ENCODE measurements at regions not wholly inside any gene's neighbourhood (a gene's known extent, or its start where the extent isn't known, plus 50 kb on each side); places are given as distances from the start of the nearest gene placed in this dataset.

DNA sequence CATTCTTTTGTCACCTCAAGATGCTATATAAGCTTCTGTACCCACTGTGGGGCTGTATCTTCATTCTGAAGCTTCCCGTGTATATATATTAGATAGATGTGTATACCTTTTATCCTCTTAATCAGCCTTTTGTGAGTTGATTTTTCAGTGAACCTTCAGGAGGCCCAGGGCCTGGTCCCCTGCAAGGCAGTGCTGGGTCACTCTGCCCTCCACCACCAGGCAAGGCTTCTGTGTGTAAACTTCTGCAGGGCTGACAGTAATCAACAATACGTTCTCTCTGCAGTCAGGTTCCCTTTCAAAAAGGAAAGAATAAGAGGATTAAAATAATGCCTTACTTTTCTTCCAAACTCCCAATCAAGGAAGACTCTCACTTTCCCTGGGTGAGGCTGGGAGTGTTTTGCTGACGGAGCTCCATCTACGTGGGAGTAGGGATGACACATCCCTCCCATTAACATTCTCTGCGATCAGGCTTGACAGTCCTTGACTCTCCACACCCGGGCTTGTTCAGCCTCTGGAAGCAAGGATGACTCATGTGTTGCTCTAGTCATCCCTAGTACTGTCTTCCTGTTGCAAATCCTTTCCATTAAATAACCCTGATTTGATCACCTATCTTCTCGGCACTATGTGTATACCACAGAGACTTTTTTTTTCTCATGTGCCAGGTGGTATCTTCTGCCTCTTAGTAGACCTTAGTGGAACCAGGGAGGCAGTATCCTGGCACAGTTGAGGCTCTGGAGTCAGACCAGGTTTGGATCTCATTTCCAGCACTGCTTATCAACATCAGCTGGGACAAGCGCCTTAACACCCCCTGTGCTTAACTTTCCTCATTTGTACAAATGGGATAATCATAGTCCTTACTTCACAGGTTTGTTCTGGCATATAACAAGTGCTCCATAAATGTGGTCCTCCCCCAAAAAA is 70.3 kb upstream of the KCNK1 start:
- H3K27me3 ChIP-seq: no peaks in the 10 kb centered on the region
- no peak overlapping the region for H3K4me3 ChIP-seq
- no peaks in the 10 kb centered on the region for H3K36me3 ChIP-seq
- H3K27ac ChIP-seq: no peak overlapping the region
- no peak for DNase-seq (ENCODE audit: low spot score in 2 of 2)
- H3K9me3 ChIP-seq: no peaks in the 10 kb centered on the region
- TF ChIP-seq, protein P1, sequence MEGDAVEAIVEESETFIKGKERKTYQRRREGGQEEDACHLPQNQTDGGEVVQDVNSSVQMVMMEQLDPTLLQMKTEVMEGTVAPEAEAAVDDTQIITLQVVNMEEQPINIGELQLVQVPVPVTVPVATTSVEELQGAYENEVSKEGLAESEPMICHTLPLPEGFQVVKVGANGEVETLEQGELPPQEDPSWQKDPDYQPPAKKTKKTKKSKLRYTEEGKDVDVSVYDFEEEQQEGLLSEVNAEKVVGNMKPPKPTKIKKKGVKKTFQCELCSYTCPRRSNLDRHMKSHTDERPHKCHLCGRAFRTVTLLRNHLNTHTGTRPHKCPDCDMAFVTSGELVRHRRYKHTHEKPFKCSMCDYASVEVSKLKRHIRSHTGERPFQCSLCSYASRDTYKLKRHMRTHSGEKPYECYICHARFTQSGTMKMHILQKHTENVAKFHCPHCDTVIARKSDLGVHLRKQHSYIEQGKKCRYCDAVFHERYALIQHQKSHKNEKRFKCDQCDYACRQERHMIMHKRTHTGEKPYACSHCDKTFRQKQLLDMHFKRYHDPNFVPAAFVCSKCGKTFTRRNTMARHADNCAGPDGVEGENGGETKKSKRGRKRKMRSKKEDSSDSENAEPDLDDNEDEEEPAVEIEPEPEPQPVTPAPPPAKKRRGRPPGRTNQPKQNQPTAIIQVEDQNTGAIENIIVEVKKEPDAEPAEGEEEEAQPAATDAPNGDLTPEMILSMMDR (IDR thresholded peaks at IDR 0.05): no peak
- no peaks in the 10 kb centered on the region for H3K4me1 ChIP-seq
- intact Hi-C loops (cut with DNase I): no loop called here

DNA sequence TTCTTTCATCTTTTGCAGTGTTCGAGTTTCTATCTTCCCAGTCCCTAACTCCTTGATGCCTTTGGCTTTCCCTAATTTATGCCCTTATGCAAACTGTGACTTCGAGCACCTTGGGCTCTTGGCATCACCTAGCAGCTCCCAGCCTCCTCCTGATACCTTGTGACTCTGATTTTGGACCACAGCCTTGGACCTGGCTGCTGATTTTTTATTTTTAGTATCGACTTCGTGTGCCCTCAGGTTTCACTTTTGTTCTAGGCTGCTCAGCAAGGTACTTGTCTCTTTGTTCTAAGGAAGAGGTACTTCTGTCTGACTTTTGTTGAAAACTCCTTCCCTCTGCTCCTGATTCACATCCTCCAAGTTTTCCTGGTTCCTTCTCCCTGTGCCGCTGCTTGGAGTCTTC is 69.6 kb upstream of the KCNK1 start:
- Histone ChIP-seq H3K4me1 (no peaks in the 10 kb centered on the region), H3K36me3 (no peaks in the 10 kb centered on the region), H3K27ac (no peak overlapping the region), H3K4me3 (no peak overlapping the region), H3K9me3 (no peaks in the 10 kb centered on the region), H3K27me3 (no peaks in the 10 kb centered on the region)
- DNase-seq (ENCODE audit: low spot score in 2 of 2): no peak
- intact Hi-C loops (cut with DNase I): no loop called here
- TF ChIP-seq, protein P1 (IDR thresholded peaks at IDR 0.05): no peak

DNA sequence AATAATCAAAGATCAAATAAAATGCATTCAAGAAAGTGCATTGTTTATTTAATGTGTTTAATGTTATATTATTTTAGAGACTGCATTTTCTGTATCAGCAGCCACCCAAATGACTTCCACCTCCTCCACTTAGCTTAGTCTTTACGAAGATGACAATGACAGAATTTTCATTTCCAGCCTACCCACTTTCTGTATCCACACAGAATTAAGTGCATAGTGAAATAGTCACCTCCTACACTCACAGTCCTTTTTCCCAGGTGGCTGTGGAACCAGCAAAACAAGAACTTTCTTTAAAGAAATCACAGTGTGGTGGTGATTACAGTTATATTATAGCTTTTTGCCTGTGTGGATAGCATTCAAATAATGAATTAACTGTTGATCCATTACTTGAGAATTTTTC is 66.2 kb upstream of the KCNK1 start:
- no peaks in the 10 kb centered on the region for H3K9me3 ChIP-seq
- intact Hi-C loops (cut with DNase I): no loop called here
- H3K27ac ChIP-seq: no peak overlapping the region
- DNase-seq (ENCODE audit: low spot score in 2 of 2): no peak
- H3K4me1 ChIP-seq: no peaks in the 10 kb centered on the region
- TF ChIP-seq, protein P1 (IDR thresholded peaks at IDR 0.05): no peak
- H3K36me3 ChIP-seq: no peaks in the 10 kb centered on the region
- no peak overlapping the region for H3K4me3 ChIP-seq
- no peaks in the 10 kb centered on the region for H3K27me3 ChIP-seq

DNA sequence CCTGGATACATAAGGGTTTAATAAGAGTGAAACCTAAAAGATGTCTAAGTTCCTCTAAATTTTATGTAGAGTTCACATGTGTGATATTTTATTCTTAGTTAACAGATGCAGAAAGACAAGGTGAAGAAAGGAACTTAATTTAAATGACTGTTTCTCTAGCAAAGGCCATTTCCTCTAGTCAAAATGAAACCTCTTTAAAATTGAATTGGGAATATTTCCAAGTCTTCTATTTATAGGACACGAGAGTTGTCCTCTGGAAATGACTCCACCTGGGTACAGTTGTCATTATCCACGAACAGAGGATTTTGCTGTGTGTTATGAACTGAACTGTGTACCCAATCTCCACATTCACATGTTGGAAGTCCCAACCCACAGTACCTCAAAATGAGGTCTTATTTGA is 64.5 kb upstream of the KCNK1 start:
- DNase-seq (ENCODE audit: low spot score in 2 of 2): no peak
- intact Hi-C loops (cut with DNase I): no loop called here
- no peaks in the 10 kb centered on the region for H3K36me3 ChIP-seq
- H3K27ac ChIP-seq: no peak overlapping the region
- H3K27me3 ChIP-seq: no peaks in the 10 kb centered on the region
- H3K9me3 ChIP-seq: no peaks in the 10 kb centered on the region
- H3K4me3 ChIP-seq: no peak overlapping the region
- H3K4me1 ChIP-seq: no peaks in the 10 kb centered on the region
- TF ChIP-seq, protein P1 (IDR thresholded peaks at IDR 0.05): no peak

DNA sequence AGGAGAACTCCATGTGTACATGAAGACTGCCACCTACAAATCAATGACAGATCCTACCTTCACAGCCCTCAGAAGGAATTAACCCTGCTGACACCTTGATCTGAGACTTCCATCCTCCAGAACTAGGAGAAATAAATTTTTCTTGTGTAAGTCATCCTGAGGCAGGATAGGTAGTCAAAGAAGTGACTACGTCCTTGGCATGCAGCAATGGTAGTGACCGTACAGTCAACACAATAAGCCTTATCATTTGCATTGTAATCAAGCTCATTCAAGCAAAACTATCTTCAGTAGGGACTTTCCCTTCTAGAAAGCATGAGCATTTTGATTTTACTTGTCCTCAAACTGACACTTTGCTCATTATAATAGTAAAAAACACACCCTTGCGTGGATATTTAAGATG is 64.0 kb upstream of the KCNK1 start:
- intact Hi-C loops (cut with DNase I): no loop called here
- Histone ChIP-seq H3K4me1 (no peaks in the 10 kb centered on the region), H3K27ac (no peak overlapping the region), H3K9me3 (no peaks in the 10 kb centered on the region), H3K36me3 (no peaks in the 10 kb centered on the region), H3K4me3 (no peak overlapping the region), H3K27me3 (no peaks in the 10 kb centered on the region)
- no peak for DNase-seq (ENCODE audit: low spot score in 2 of 2)
- TF ChIP-seq, protein P1 (IDR thresholded peaks at IDR 0.05): no peak

Data from ascending aorta (tissue), 2 donors.